ENCODE measurements at regions not wholly inside any gene's neighbourhood (a gene's known extent, or its start where the extent isn't known, plus 50 kb on each side); places are given as distances from the start of the nearest gene placed in this dataset.

- H3K79me1 ChIP-seq (replicated peaks; ENCODE audit: low read length, poor library complexity, severe bottlenecking) = no peaks in the 10 kb centered on the region
- no peak overlapping the region for H4K91ac ChIP-seq (ENCODE audit: low read length)
- H3K9ac ChIP-seq (ENCODE audit: low read length) = no peak overlapping the region
- H3K27me3 ChIP-seq (ENCODE audit: control insufficient read depth in 1 of 2, insufficient read depth in 1 of 2, low read length in 2 of 2) = no peaks in the 10 kb centered on the region
- no peak overlapping the region for H4K8ac ChIP-seq (ENCODE audit: low read length)
- no peak overlapping the region for H2BK15ac ChIP-seq (ENCODE audit: low read depth, poor library complexity, severe bottlenecking)
- no peaks in the 10 kb centered on the region for H3K4me1 ChIP-seq (ENCODE audit: control insufficient read depth, insufficient read depth, low read depth, low read length)
- H3K18ac ChIP-seq (ENCODE audit: low read depth in 1 of 2, low read length in 2 of 2) = no peak overlapping the region
- H2BK12ac ChIP-seq (ENCODE audit: low read length in 2 of 2) = no peak overlapping the region
- no peak for DNase-seq
- no peak overlapping the region for H3K23ac ChIP-seq (ENCODE audit: low read length in 2 of 2)
- H3K4me2 ChIP-seq (ENCODE audit: low read length, poor library complexity, severe bottlenecking) = no peak overlapping the region
- H2AFZ ChIP-seq (ENCODE audit: low read depth, low read length) = no peak overlapping the region
- H3K4ac ChIP-seq (ENCODE audit: low read depth in 1 of 2, low read length in 2 of 2) = no peak overlapping the region
- H3K9me3 ChIP-seq (ENCODE audit: control insufficient read depth, low read length) = no peaks in the 10 kb centered on the region
- peak overlapping the region; percentile 87 for H3K27ac ChIP-seq (ENCODE audit: low read length, poor library complexity, severe bottlenecking)
- no peaks in the 10 kb centered on the region for H3K36me3 ChIP-seq (ENCODE audit: control insufficient read depth in 1 of 2, insufficient read depth in 2 of 2, low read depth in 1 of 2, low read length in 2 of 2)
- H2AK5ac ChIP-seq (ENCODE audit: low read length, severe bottlenecking) = no peak overlapping the region
- H3K14ac ChIP-seq (ENCODE audit: low read length in 2 of 2) = no peak overlapping the region
- H2BK5ac ChIP-seq (ENCODE audit: low read depth, low read length, poor library complexity, severe bottlenecking) = no peak overlapping the region
- no peak overlapping the region for H3K4me3 ChIP-seq (ENCODE audit: insufficient read depth in 1 of 2, low read depth in 1 of 2, low read length in 2 of 2)
- no peak overlapping the region for H2BK120ac ChIP-seq (ENCODE audit: low read depth, low read length)
These were observed 1277.9 kb downstream of the CDY2B start for GRCh38 chrY:16602146-16602545.

- H2AFZ ChIP-seq (ENCODE audit: low read depth, low read length) = no peak overlapping the region
- H3K4me1 ChIP-seq (ENCODE audit: control insufficient read depth, insufficient read depth, low read depth, low read length) = no peaks in the 10 kb centered on the region
- H4K8ac ChIP-seq (ENCODE audit: low read length) = no peak overlapping the region
- no peak overlapping the region for H2BK15ac ChIP-seq (ENCODE audit: low read depth, poor library complexity, severe bottlenecking)
- H3K4me3 ChIP-seq (ENCODE audit: insufficient read depth in 1 of 2, low read depth in 1 of 2, low read length in 2 of 2) = no peak overlapping the region
- no peak for DNase-seq
- H3K9ac ChIP-seq (ENCODE audit: low read length) = no peak overlapping the region
- no peak overlapping the region for H2BK120ac ChIP-seq (ENCODE audit: low read depth, low read length)
- no peak overlapping the region for H3K4ac ChIP-seq (ENCODE audit: low read depth in 1 of 2, low read length in 2 of 2)
- peak overlapping the region; percentile 87 for H3K27ac ChIP-seq (ENCODE audit: low read length, poor library complexity, severe bottlenecking)
- no peaks in the 10 kb centered on the region for H3K36me3 ChIP-seq (ENCODE audit: control insufficient read depth in 1 of 2, insufficient read depth in 2 of 2, low read depth in 1 of 2, low read length in 2 of 2)
- H3K18ac ChIP-seq (ENCODE audit: low read depth in 1 of 2, low read length in 2 of 2) = no peak overlapping the region
- no peaks in the 10 kb centered on the region for H3K27me3 ChIP-seq (ENCODE audit: control insufficient read depth in 1 of 2, insufficient read depth in 1 of 2, low read length in 2 of 2)
- H3K9me3 ChIP-seq (ENCODE audit: control insufficient read depth, low read length) = no peaks in the 10 kb centered on the region
- no peak overlapping the region for H3K4me2 ChIP-seq (ENCODE audit: low read length, poor library complexity, severe bottlenecking)
- no peak overlapping the region for H3K14ac ChIP-seq (ENCODE audit: low read length in 2 of 2)
- H2BK12ac ChIP-seq (ENCODE audit: low read length in 2 of 2) = no peak overlapping the region
- no peak overlapping the region for H2AK5ac ChIP-seq (ENCODE audit: low read length, severe bottlenecking)
- no peak overlapping the region for H2BK5ac ChIP-seq (ENCODE audit: low read depth, low read length, poor library complexity, severe bottlenecking)
- no peaks in the 10 kb centered on the region for H3K79me1 ChIP-seq (replicated peaks; ENCODE audit: low read length, poor library complexity, severe bottlenecking)
- H3K23ac ChIP-seq (ENCODE audit: low read length in 2 of 2) = no peak overlapping the region
- no CpG with 5 or more reads among the region's 2 CpGs for WGBS
- H4K91ac ChIP-seq (ENCODE audit: low read length) = no peak overlapping the region
These were observed 1278.4 kb downstream of the CDY2B start for GRCh38 chrY:16601626-16602025.

- no peaks in the 10 kb centered on the region for H3K9me3 ChIP-seq (ENCODE audit: control insufficient read depth, low read length)
- H2AK5ac ChIP-seq (ENCODE audit: low read length, severe bottlenecking) = no peak overlapping the region
- no peak overlapping the region for H3K4me3 ChIP-seq (ENCODE audit: insufficient read depth in 1 of 2, low read depth in 1 of 2, low read length in 2 of 2)
- H2AFZ ChIP-seq (ENCODE audit: low read depth, low read length) = no peak overlapping the region
- no peak overlapping the region for H3K4ac ChIP-seq (ENCODE audit: low read depth in 1 of 2, low read length in 2 of 2)
- no peaks in the 10 kb centered on the region for H3K36me3 ChIP-seq (ENCODE audit: control insufficient read depth in 1 of 2, insufficient read depth in 2 of 2, low read depth in 1 of 2, low read length in 2 of 2)
- no peak overlapping the region for H3K23ac ChIP-seq (ENCODE audit: low read length in 2 of 2)
- no peaks in the 10 kb centered on the region for H3K79me1 ChIP-seq (replicated peaks; ENCODE audit: low read length, poor library complexity, severe bottlenecking)
- no peak overlapping the region for H2BK120ac ChIP-seq (ENCODE audit: low read depth, low read length)
- H3K18ac ChIP-seq (ENCODE audit: low read depth in 1 of 2, low read length in 2 of 2) = no peak overlapping the region
- no peaks in the 10 kb centered on the region for H3K4me1 ChIP-seq (ENCODE audit: control insufficient read depth, insufficient read depth, low read depth, low read length)
- no peak overlapping the region for H4K91ac ChIP-seq (ENCODE audit: low read length)
- H2BK5ac ChIP-seq (ENCODE audit: low read depth, low read length, poor library complexity, severe bottlenecking) = no peak overlapping the region
- H3K9ac ChIP-seq (ENCODE audit: low read length) = no peak overlapping the region
- H2BK15ac ChIP-seq (ENCODE audit: low read depth, poor library complexity, severe bottlenecking) = no peak overlapping the region
- no peak overlapping the region for H3K27ac ChIP-seq (ENCODE audit: low read length, poor library complexity, severe bottlenecking)
- no peak overlapping the region for H3K4me2 ChIP-seq (ENCODE audit: low read length, poor library complexity, severe bottlenecking)
- DNase-seq = peak; percentile 1
- no peak overlapping the region for H2BK12ac ChIP-seq (ENCODE audit: low read length in 2 of 2)
- WGBS = no CpG with 5 or more reads among the region's 3 CpGs
- no peak overlapping the region for H4K8ac ChIP-seq (ENCODE audit: low read length)
- H3K14ac ChIP-seq (ENCODE audit: low read length in 2 of 2) = no peak overlapping the region
- no peaks in the 10 kb centered on the region for H3K27me3 ChIP-seq (ENCODE audit: control insufficient read depth in 1 of 2, insufficient read depth in 1 of 2, low read length in 2 of 2)
These were observed 1308.0 kb downstream of the CDY2B start for GRCh38 chrY:16572061-16572460.

GRCh38 chrY:16562491-16562890, 1317.5 kb downstream of the CDY2B start:
- Histone ChIP-seq H3K14ac (ENCODE audit: low read length in 2 of 2) (no peak overlapping the region), H3K4me2 (ENCODE audit: low read length, poor library complexity, severe bottlenecking) (no peak overlapping the region), H2BK120ac (ENCODE audit: low read depth, low read length) (no peak overlapping the region), H3K27me3 (ENCODE audit: control insufficient read depth in 1 of 2, insufficient read depth in 1 of 2, low read length in 2 of 2) (no peaks in the 10 kb centered on the region), H2AK5ac (ENCODE audit: low read length, severe bottlenecking) (no peak overlapping the region), H3K27ac (ENCODE audit: low read length, poor library complexity, severe bottlenecking) (no peak overlapping the region), H2AFZ (ENCODE audit: low read depth, low read length) (no peak overlapping the region), H3K9ac (ENCODE audit: low read length) (no peak overlapping the region), H3K23ac (ENCODE audit: low read length in 2 of 2) (no peak overlapping the region), H3K9me3 (ENCODE audit: control insufficient read depth, low read length) (no peaks in the 10 kb centered on the region), H3K4me3 (ENCODE audit: insufficient read depth in 1 of 2, low read depth in 1 of 2, low read length in 2 of 2) (no peak overlapping the region), H3K18ac (ENCODE audit: low read depth in 1 of 2, low read length in 2 of 2) (no peak overlapping the region), H2BK12ac (ENCODE audit: low read length in 2 of 2) (no peak overlapping the region), H3K79me1 (replicated peaks; ENCODE audit: low read length, poor library complexity, severe bottlenecking) (no peaks in the 10 kb centered on the region), H2BK5ac (ENCODE audit: low read depth, low read length, poor library complexity, severe bottlenecking) (no peak overlapping the region), H3K4ac (ENCODE audit: low read depth in 1 of 2, low read length in 2 of 2) (no peak overlapping the region), H2BK15ac (ENCODE audit: low read depth, poor library complexity, severe bottlenecking) (no peak overlapping the region), H4K8ac (ENCODE audit: low read length) (no peak overlapping the region), H3K4me1 (ENCODE audit: control insufficient read depth, insufficient read depth, low read depth, low read length) (no peaks in the 10 kb centered on the region), H3K36me3 (ENCODE audit: control insufficient read depth in 1 of 2, insufficient read depth in 2 of 2, low read depth in 1 of 2, low read length in 2 of 2) (no peaks in the 10 kb centered on the region), H4K91ac (ENCODE audit: low read length) (no peak overlapping the region)
- peak; percentile 2 for DNase-seq
- WGBS = no CpG with 5 or more reads among the region's 3 CpGs
